GM06990 (cell line): ENCODE measurements at regions not wholly inside any gene's neighbourhood (a gene's known extent, or its start where the extent isn't known, plus 50 kb on each side); places are given as distances from the start of the nearest gene placed in this dataset.
"Not testable (repeated sequence)": the region's sequence is repeated elsewhere in the genome, so short reads cannot be mapped to it uniquely, and the experiment has no call there.

Experiments used
- DNase-seq: peaks from one replicate; pipeline ENCODE4 v3.0.0-alpha.2; 2011; ENCODE audit not compliant: insufficient read length; ENCODE audit errors: extremely low read depth
- H3K27me3 ChIP-seq: replicated peaks from 2 replicates; pipeline ENCODE4 v1.6.0; 2011; ENCODE audit warnings: low read length; ENCODE audit not compliant: control insufficient read depth, insufficient read depth
- H3K36me3 ChIP-seq: 2 replicates; pipeline ENCODE4 v1.5.1; 2011; ENCODE audit warnings: low read length; ENCODE audit not compliant: control insufficient read depth, insufficient read depth
- H3K4me3 ChIP-seq: replicated peaks from 2 replicates; pipeline ENCODE4 v1.5.1; 2011; ENCODE audit warnings: low read depth, mild to moderate bottlenecking, control low read depth, low read length
- TF ChIP-seq, protein P1 (sequence below): IDR thresholded peaks from 2 replicates; pipeline ENCODE4 v1.5.1; 2011; ENCODE audit warnings: low read length, control low read depth, mild to moderate bottlenecking, inconsistent platforms; ENCODE audit not compliant: insufficient read depth, poor library complexity, severe bottlenecking

DNA sequence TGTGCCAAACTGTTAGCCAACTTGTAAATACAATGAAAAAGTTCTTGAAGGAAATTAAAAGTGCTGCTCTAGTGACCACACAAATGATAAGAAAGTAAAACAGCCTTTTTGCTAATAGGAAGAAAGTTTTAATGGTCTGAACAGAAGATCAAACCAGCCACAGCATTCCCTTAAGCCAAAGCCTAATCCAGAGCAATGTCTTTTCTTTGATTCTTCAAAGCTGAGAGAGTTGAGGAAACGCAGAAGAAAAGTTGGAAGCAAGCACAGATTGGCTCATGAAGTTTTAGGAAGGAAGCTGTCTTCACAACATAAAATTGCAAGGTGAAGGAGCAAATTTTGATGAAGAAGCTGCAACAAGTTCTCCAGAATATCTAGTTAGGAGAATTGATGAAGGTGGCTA is 213.8 kb downstream of the ATXN7L3B start:
- TF ChIP-seq, protein P1, sequence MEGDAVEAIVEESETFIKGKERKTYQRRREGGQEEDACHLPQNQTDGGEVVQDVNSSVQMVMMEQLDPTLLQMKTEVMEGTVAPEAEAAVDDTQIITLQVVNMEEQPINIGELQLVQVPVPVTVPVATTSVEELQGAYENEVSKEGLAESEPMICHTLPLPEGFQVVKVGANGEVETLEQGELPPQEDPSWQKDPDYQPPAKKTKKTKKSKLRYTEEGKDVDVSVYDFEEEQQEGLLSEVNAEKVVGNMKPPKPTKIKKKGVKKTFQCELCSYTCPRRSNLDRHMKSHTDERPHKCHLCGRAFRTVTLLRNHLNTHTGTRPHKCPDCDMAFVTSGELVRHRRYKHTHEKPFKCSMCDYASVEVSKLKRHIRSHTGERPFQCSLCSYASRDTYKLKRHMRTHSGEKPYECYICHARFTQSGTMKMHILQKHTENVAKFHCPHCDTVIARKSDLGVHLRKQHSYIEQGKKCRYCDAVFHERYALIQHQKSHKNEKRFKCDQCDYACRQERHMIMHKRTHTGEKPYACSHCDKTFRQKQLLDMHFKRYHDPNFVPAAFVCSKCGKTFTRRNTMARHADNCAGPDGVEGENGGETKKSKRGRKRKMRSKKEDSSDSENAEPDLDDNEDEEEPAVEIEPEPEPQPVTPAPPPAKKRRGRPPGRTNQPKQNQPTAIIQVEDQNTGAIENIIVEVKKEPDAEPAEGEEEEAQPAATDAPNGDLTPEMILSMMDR = no peak
- no peaks in the 10 kb centered on the region for H3K27me3 ChIP-seq
- H3K36me3 ChIP-seq = no peaks in the 10 kb centered on the region
- no peak for DNase-seq
- H3K4me3 ChIP-seq = no peak overlapping the region

DNA sequence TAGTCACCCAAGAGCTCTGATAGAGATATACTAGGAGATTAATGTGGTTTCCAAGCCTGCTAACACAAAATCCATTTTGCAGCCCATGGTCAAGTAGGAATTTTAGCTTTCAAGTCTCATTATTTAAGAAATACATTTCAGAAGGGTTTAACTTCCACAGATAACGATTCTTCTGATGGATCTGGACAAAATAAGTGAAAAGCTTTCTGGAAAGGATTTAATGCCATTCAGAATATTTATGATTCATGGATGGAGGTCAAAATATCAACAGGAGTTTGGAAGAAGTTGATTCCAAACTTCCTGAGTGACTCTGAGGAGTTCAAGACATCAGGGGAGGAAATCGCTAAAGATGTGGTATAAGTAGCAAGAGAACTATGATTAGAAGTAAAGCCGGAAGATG is 214.6 kb downstream of the ATXN7L3B start:
- Histone ChIP-seq H3K36me3 (no peaks in the 10 kb centered on the region), H3K4me3 (no peak overlapping the region), H3K27me3 (no peaks in the 10 kb centered on the region)
- TF ChIP-seq, protein P1 = no peak
- no peak for DNase-seq

DNA sequence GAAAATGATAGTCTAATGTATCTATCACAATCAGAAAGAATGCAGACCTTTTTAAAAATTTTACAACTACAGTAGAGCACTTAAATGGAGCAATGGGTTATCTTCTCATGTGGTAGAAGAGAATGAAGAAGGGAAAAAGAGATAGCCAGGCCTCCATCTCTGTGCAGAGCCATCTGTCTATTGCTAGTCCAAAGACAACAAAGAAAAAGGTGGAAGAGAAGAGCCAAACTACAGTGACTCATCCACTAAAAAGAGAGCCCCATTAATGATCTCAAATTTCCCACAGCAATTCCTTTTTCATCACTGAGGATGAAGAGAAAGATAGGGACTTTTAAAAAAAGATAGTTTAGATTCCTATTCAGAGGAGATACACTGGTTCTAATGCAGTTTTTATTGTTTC is 232.9 kb downstream of the ATXN7L3B start:
- Histone ChIP-seq H3K4me3 (no peak overlapping the region), H3K36me3 (no peaks in the 10 kb centered on the region), H3K27me3 (no peaks in the 10 kb centered on the region)
- TF ChIP-seq, protein P1 = no peak
- DNase-seq = no peak

DNA sequence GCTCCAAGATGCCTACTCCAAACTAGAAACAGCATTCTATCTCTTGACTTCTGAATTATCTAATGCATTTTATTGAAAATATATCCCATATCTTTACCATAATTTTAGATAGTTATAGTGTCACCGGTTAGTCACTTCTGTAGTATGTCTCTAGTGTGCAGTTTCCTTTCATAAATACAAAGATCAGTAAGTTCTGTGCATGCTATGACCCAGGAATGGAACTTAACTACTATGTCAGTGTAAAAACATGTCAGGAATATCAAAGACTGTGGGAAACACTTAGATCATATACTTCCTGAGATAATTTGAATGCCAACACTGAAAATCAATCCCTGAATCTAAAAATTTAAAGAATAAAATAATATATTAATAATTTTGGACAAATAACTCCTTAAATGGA is 237.6 kb downstream of the ATXN7L3B start:
- no peaks in the 10 kb centered on the region for H3K27me3 ChIP-seq
- no peak overlapping the region for H3K4me3 ChIP-seq
- H3K36me3 ChIP-seq = no peaks in the 10 kb centered on the region
- DNase-seq = no peak
- TF ChIP-seq, protein P1 = no peak

DNA sequence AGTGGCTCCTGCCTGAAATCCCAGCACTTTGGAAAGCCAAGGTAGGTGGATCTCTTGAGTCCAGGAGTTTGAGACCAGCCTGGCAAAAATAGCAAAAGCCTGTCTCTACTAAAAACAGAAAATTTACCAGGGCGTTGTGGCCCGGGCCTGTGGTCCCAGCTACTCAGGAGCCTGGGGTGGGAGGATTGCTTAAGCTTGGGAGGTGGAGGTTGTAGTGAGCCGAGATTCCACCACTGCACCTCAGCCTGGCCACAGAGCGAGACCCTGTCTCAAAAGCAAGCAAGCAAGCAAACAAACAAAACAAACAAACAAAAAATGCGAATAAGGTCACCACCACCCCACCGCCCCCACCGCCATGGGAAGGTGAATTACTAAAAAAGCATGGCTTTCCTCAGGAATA is 238.7 kb downstream of the ATXN7L3B start:
- TF ChIP-seq, protein P1 = no peak
- Histone ChIP-seq H3K4me3 (no peak overlapping the region), H3K36me3 (no peaks in the 10 kb centered on the region), H3K27me3 (no peaks in the 10 kb centered on the region)
- DNase-seq = no peak

DNA sequence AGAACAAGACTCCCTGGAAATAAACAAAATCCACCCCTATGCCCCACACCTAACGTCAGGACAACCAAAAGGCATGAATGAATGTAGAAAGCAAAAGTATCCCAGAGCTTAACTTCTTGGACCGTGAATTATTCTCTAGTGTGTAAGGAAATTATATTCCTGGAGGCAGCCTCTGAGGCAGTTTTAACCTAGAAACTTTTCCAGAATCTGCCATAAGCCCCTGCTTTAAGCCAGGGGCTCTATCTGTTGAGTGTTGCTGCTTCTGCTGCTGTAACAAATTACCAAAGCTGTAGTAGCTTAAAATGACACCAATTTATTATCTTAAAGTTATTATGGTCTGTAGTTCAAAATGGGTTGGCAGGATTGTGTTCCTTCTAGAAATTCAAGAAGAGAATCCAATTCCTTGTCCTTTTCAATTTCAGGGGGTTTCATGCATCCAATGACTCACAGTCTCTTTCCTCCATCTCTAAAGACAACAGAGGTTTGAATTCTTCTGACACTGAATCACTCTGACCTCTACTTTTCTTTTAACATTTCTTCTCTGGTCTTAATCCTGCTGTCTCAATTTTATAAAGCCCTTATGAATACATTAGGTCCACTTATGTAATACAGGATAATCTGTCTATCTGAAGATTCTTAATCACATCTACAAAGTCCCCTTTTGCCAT is 242.7 kb downstream of the ATXN7L3B start:
- no peaks in the 10 kb centered on the region for H3K36me3 ChIP-seq
- no peak for DNase-seq
- no peaks in the 10 kb centered on the region for H3K27me3 ChIP-seq
- no peak overlapping the region for H3K4me3 ChIP-seq
- TF ChIP-seq, protein P1 = no peak

DNA sequence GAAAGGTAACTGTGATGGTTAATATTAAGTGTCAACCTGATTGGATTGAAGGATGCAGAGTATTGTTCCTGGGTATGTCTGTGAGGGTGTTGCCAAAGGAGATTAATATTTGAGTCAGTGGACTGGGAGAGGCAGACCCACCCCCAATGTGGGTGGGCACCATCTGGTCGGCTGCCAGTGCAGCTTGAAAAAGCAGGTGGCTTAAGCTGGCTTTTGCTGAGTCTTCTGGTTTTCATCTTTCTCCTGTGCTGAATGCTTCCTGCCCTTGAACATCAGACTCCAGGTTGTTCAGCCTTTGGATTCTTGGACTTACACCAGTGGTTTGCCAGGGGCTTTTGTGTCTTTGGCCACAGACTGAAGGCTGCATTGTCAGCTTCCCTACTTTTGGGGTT is 243.2 kb downstream of the ATXN7L3B start:
- not testable (repeated sequence) for H3K27me3 ChIP-seq, H3K36me3 ChIP-seq, DNase-seq, H3K4me3 ChIP-seq
